Liver (tissue), 8 donors: ENCODE measurements at regions not wholly inside any gene's neighbourhood (a gene's known extent, or its start where the extent isn't known, plus 50 kb on each side); places are given as distances from the start of the nearest gene placed in this dataset.
"Not testable (repeated sequence)": the region's sequence is repeated elsewhere in the genome, so short reads cannot be mapped to it uniquely, and the experiment has no call there.

Experiments
- DNase-seq: peaks from one replicate; pipeline ENCODE4 v3.0.0-alpha.2; 2017; ENCODE audit warnings: low spot score
- H3K27ac ChIP-seq, 2 donors: one replicate each; pipeline ENCODE4 v1.7.0; 2013; ENCODE audit warnings: inconsistent platforms in 2 of 2, low read length in 2 of 2, control low read depth in 1 of 2, low read depth in 1 of 2, mild to moderate bottlenecking in 1 of 2
- H3K27me3 ChIP-seq, 4 donors: one replicate each; pipeline versions ENCODE4 v1.6.1 to v1.7.0; 2013; ENCODE audit warnings: low read length in 3 of 4, inconsistent platforms in 1 of 4, mild to moderate bottlenecking in 1 of 4, moderate library complexity in 1 of 4; ENCODE audit not compliant: control insufficient read depth in 4 of 4, insufficient read depth in 4 of 4
- H3K36me3 ChIP-seq, 4 donors: one replicate each; pipeline versions ENCODE4 v1.6.1 to v1.7.0; 2013; ENCODE audit warnings: low read length in 3 of 4, mild to moderate bottlenecking in 3 of 4, low read depth in 1 of 4, moderate library complexity in 1 of 4; ENCODE audit not compliant: control insufficient read depth in 4 of 4, insufficient read depth in 3 of 4
- H3K4me1 ChIP-seq, 4 donors: one replicate each; pipeline versions ENCODE4 v1.6.1 to v1.7.0; 2013; ENCODE audit warnings: low read length in 3 of 4, mild to moderate bottlenecking in 3 of 4, moderate library complexity in 1 of 4; ENCODE audit not compliant: control insufficient read depth in 4 of 4, insufficient read depth in 4 of 4
- H3K4me3 ChIP-seq, 3 donors: one replicate each; pipeline versions ENCODE4 v1.6.1 to v1.7.0; 2013; ENCODE audit warnings: low read length in 3 of 3, control low read depth in 1 of 3, low read depth in 1 of 3, mild to moderate bottlenecking in 1 of 3
- H3K9ac ChIP-seq, 2 donors: one replicate each; pipeline ENCODE4 v1.7.0; 2013; ENCODE audit warnings: low read length in 2 of 2, mild to moderate bottlenecking in 2 of 2, moderate library complexity in 2 of 2, control low read depth in 1 of 2, low read depth in 1 of 2
- H3K9me3 ChIP-seq, 4 donors: one replicate each; pipeline versions ENCODE4 v1.6.1 to v1.7.0; 2013; ENCODE audit warnings: low read length in 3 of 4; ENCODE audit not compliant: control insufficient read depth in 4 of 4
- EGR1 ChIP-seq, 2 donors: IDR thresholded peaks; 2 replicates each; pipeline ENCODE4 v1.6.1; 2016 to 2018; ENCODE audit warnings: antibody characterized with exemption in 2 of 2, low read depth in 2 of 2
- FOXA1 ChIP-seq: IDR thresholded peaks from 2 replicates; pipeline ENCODE4 v1.6.1; 2016; ENCODE audit warnings: antibody characterized with exemption
- FOXA2 ChIP-seq: IDR thresholded peaks from 2 replicates; pipeline ENCODE4 v1.6.1; 2016; ENCODE audit warnings: antibody characterized with exemption
- HNF4A ChIP-seq, 2 donors: conservative IDR thresholded peaks; 2 replicates each; pipeline ENCODE4 v1.6.1; 2016; ENCODE audit warnings: antibody characterized with exemption in 2 of 2, mild to moderate bottlenecking in 2 of 2
- HNF4G ChIP-seq: IDR thresholded peaks from 2 replicates; pipeline ENCODE4 v1.6.1; 2016; ENCODE audit warnings: antibody characterized with exemption
- JUND ChIP-seq, 2 donors: IDR thresholded peaks; 2 replicates each; pipeline ENCODE4 v1.6.1; 2016; ENCODE audit warnings: antibody characterized with exemption in 2 of 2
- NR2F2 ChIP-seq: IDR thresholded peaks from 2 replicates; pipeline ENCODE4 v1.6.1; 2016; ENCODE audit warnings: antibody characterized with exemption
- RAD21 ChIP-seq, 2 donors: IDR thresholded peaks; 2 replicates each; pipeline ENCODE4 v1.6.1; 2016; ENCODE audit warnings: antibody characterized with exemption in 2 of 2, mild to moderate bottlenecking in 2 of 2
- RXRA ChIP-seq, 2 donors: IDR thresholded peaks; 2 replicates each; pipeline ENCODE4 v1.6.1; 2017 to 2018; ENCODE audit warnings: antibody characterized with exemption in 2 of 2, mild to moderate bottlenecking in 1 of 2
- SP1 ChIP-seq: IDR thresholded peaks from 2 replicates; pipeline ENCODE4 v1.6.1; 2018; ENCODE audit warnings: antibody characterized with exemption, mild to moderate bottlenecking
- TAF1 ChIP-seq: conservative IDR thresholded peaks from 2 replicates; pipeline ENCODE4 v1.6.1; 2016; ENCODE audit warnings: antibody characterized with exemption, mild to moderate bottlenecking
- YY1 ChIP-seq: IDR thresholded peaks from 2 replicates; pipeline ENCODE4 v1.6.1; 2016; ENCODE audit warnings: antibody characterized with exemption, mild to moderate bottlenecking
- WGBS: extraction: QIAGEN DNeasy Blood & Tissue Kit; methylation state at CpG from one replicate; pipeline ENCODE4 v1.1.7; 2013; 5-methylcytosine and 5-hydroxymethylcytosine counted together
- TF ChIP-seq, protein P1 (sequence below): IDR thresholded peaks from 2 replicates; pipeline ENCODE4 v1.6.1; 2016; ENCODE audit warnings: antibody characterized with exemption
- TF ChIP-seq, protein P2 (sequence below): IDR thresholded peaks from 2 replicates; pipeline ENCODE4 v1.6.1; 2016; ENCODE audit warnings: antibody characterized with exemption
- TF ChIP-seq, protein P3 (sequence below): fragments of 150-350 bp; IDR thresholded peaks from 2 replicates; pipeline ENCODE4 v1.5.1; 2017; ENCODE audit warnings: improper control_type of control experiment, low read depth, low read length; ENCODE audit not compliant: missing input control
- TF ChIP-seq, protein P4 (sequence below): IDR thresholded peaks from 2 replicates; pipeline ENCODE4 v1.6.1; 2016; ENCODE audit warnings: antibody characterized with exemption
- TF ChIP-seq, protein P5 (sequence below): IDR thresholded peaks from 2 replicates; pipeline ENCODE4 v1.6.1; 2016; ENCODE audit warnings: antibody characterized with exemption, mild to moderate bottlenecking
- donor health status: healthy.
- donor health status: healthy.
- donor health status: healthy.
- donor health status: healthy.
- donor health status: healthy.

DNA sequence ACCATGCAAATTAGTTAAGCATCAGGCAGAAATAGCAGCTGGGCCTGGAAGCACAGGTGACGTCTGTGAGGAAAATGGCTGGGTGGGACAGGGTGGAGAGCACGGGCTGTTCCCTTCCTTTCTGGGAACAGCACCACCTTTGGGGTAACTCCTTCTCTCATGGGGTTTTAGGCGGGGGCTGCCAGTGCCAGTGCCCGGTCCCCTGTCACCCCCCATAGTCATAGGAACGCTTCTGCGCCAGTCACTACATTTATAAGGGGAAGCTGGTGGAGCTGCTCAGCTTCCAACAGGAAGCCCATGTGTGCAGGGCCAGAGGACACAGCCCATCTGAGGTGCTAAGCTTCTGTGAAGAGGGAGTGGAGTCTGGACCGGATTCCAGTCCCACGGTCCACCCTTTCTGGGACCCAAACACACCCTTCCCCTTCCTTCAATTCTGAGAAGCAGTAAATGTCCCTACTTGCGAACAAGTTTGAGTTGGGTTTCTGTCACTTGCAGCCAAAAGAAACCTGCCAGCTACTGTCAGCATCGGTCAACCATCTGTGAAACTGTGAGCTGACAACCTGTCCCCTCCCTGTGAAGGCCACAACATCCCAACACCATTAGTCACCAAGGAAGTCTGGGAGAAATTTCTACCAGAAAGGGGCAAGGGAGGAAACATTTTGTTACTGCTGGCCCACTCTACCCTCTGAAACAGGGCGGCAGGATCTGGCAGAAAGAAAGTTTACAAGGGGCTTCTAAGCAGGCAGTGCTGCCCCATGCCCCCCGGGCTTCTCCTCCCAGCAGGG lies 86.0 kb upstream of the AMZ2 start:
- TF ChIP-seq HNF4G (no peak), NR2F2 (no peak), SP1 (no peak), FOXA2 (no peak), RAD21 (IDR thresholded peaks at IDR 0.05) (no peak), HNF4A (conservative IDR thresholded peaks at IDR 0.05) (no peak), JUND (IDR thresholded peaks at IDR 0.05) (no peak), YY1 (no peak), TAF1 (no peak), EGR1 (IDR thresholded peaks at IDR 0.05; ENCODE audit: low read depth in 2 of 2) (no peak), FOXA1 (no peak), RXRA (IDR thresholded peaks at IDR 0.05) (no peak)
- TF ChIP-seq, protein P1, sequence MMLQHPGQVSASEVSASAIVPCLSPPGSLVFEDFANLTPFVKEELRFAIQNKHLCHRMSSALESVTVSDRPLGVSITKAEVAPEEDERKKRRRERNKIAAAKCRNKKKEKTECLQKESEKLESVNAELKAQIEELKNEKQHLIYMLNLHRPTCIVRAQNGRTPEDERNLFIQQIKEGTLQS: no peak
- TF ChIP-seq, protein P2, sequence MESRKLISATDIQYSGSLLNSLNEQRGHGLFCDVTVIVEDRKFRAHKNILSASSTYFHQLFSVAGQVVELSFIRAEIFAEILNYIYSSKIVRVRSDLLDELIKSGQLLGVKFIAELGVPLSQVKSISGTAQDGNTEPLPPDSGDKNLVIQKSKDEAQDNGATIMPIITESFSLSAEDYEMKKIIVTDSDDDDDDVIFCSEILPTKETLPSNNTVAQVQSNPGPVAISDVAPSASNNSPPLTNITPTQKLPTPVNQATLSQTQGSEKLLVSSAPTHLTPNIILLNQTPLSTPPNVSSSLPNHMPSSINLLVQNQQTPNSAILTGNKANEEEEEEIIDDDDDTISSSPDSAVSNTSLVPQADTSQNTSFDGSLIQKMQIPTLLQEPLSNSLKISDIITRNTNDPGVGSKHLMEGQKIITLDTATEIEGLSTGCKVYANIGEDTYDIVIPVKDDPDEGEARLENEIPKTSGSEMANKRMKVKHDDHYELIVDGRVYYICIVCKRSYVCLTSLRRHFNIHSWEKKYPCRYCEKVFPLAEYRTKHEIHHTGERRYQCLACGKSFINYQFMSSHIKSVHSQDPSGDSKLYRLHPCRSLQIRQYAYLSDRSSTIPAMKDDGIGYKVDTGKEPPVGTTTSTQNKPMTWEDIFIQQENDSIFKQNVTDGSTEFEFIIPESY: no peak
- TF ChIP-seq, protein P3, sequence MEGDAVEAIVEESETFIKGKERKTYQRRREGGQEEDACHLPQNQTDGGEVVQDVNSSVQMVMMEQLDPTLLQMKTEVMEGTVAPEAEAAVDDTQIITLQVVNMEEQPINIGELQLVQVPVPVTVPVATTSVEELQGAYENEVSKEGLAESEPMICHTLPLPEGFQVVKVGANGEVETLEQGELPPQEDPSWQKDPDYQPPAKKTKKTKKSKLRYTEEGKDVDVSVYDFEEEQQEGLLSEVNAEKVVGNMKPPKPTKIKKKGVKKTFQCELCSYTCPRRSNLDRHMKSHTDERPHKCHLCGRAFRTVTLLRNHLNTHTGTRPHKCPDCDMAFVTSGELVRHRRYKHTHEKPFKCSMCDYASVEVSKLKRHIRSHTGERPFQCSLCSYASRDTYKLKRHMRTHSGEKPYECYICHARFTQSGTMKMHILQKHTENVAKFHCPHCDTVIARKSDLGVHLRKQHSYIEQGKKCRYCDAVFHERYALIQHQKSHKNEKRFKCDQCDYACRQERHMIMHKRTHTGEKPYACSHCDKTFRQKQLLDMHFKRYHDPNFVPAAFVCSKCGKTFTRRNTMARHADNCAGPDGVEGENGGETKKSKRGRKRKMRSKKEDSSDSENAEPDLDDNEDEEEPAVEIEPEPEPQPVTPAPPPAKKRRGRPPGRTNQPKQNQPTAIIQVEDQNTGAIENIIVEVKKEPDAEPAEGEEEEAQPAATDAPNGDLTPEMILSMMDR: no peak
- TF ChIP-seq, protein P4, sequence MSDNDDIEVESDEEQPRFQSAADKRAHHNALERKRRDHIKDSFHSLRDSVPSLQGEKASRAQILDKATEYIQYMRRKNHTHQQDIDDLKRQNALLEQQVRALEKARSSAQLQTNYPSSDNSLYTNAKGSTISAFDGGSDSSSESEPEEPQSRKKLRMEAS: no peak
- TF ChIP-seq, protein P5, sequence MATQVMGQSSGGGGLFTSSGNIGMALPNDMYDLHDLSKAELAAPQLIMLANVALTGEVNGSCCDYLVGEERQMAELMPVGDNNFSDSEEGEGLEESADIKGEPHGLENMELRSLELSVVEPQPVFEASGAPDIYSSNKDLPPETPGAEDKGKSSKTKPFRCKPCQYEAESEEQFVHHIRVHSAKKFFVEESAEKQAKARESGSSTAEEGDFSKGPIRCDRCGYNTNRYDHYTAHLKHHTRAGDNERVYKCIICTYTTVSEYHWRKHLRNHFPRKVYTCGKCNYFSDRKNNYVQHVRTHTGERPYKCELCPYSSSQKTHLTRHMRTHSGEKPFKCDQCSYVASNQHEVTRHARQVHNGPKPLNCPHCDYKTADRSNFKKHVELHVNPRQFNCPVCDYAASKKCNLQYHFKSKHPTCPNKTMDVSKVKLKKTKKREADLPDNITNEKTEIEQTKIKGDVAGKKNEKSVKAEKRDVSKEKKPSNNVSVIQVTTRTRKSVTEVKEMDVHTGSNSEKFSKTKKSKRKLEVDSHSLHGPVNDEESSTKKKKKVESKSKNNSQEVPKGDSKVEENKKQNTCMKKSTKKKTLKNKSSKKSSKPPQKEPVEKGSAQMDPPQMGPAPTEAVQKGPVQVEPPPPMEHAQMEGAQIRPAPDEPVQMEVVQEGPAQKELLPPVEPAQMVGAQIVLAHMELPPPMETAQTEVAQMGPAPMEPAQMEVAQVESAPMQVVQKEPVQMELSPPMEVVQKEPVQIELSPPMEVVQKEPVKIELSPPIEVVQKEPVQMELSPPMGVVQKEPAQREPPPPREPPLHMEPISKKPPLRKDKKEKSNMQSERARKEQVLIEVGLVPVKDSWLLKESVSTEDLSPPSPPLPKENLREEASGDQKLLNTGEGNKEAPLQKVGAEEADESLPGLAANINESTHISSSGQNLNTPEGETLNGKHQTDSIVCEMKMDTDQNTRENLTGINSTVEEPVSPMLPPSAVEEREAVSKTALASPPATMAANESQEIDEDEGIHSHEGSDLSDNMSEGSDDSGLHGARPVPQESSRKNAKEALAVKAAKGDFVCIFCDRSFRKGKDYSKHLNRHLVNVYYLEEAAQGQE: no peak
- H3K9me3 ChIP-seq: no peaks in the 10 kb centered on the region
- no peak for DNase-seq
- H3K27ac ChIP-seq: no peak overlapping the region
- peaks cover 0 to 1% (median 0%) of the 10 kb centered on the region in 4 donors for H3K36me3 ChIP-seq
- H3K4me1 ChIP-seq: no peaks in the 10 kb centered on the region
- 91% methylated on average over 12 of the region's 12 CpGs for WGBS
- H3K27me3 ChIP-seq: no peaks in the 10 kb centered on the region
- no peak overlapping the region for H3K4me3 ChIP-seq
- no peak overlapping the region for H3K9ac ChIP-seq

DNA sequence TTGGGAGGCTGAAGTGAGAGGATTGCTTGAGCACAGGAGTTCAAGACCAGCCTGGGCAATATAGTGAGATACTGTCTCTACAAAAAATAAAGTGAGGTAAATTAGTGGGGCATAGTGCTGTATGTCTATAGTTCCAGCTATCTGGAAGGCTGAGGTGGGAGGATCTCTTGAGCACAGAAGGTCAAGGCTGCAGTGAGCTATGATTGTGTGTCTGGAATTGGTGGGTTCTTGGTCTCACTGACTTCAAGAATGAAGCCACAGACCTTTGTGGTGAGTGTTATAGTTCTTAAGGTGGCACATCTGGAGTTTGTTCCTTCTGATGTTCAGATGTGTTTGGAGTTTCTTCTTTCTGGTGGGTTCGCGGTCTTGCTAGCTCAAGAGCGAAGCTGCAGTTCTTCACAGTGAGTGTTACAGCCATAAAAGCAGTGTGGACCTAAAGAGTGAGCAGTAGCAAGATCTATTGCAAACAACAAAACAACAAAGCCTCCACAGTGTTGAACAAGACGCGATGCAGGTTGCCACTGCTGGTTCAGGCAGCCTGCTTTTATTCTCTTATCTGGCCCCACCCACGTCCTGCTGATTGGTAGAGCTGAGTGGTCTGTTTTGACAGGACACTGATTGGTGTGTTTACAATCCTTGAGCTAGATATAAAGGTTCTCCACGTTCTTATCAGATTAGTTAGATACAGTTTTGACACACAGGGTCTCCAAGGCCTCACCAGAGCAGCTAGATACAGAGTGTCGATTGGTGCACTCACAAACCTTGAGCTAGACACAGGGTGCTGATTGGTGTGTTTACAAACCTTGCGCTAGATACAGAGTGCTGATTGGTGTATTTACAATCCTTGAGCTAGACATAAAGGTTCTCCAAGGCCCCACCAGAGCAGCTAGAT lies 79.3 kb upstream of the AMZ2 start:
- H3K9me3 ChIP-seq, DNase-seq, H3K27me3 ChIP-seq, H3K27ac ChIP-seq, H3K4me3 ChIP-seq, H3K9ac ChIP-seq, H3K36me3 ChIP-seq: not testable (repeated sequence)
- WGBS: 78% methylated on average over 9 of the region's 9 CpGs
- H3K4me1 ChIP-seq: peaks cover 0 to 11% (median 5%) of the 10 kb centered on the region in 4 donors

DNA sequence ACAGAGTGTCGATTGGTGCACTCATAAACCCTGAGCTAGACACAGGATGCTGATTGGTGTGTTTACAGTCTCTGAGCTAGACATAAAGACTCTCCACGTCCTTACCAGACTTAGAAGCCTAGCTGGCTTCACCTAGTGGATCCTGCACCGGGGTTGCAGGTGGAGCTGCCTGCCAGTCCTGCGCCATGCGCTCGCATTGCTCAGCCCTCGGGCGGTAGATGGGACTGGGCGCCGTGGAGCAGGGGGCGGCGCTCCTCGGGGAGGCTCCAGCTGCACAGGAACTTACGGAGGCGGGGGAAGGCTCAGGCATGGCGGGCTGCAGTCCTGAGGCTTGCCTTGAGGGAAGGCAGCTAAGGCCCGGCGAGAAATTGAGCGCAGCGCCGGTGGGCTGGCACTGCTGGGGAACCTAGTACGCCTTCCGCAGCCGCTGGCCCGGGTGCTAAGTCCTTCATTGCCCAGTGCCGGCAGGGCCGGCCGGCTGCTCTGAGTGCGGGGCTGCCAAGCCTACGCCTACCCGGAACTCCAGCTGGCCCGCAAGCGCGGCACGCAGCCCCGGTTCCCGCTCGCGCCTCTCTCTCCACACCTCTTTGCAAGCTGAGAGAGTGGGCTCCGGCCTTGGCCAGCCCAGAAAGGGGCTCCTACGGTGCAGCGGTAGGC lies 78.5 kb upstream of the AMZ2 start:
- Histone ChIP-seq H3K9ac (peak overlapping the region in 1 of 2 donors; percentile 8), H3K4me1 (peaks cover 0 to 11% (median 5%) of the 10 kb centered on the region in 4 donors)
- not testable (repeated sequence) for H3K27me3 ChIP-seq, H3K4me3 ChIP-seq, DNase-seq, H3K9me3 ChIP-seq, H3K27ac ChIP-seq, H3K36me3 ChIP-seq
- 89% methylated on average over 42 of the region's 42 CpGs for WGBS
